SK-N-MC (cell line): ENCODE measurements at regions not wholly inside any gene's neighbourhood (a gene's known extent, or its start where the extent isn't known, plus 50 kb on each side); places are given as distances from the start of the nearest gene placed in this dataset.

Experiments
- DNase-seq: peaks from one replicate; pipeline ENCODE4 v3.0.0-alpha.2; 2011; ENCODE audit warnings: low read depth, low spot score
- H3K27ac ChIP-seq: fragments of 200-600 bp; sonication (generic); 2 replicates; pipeline ENCODE4 v1.5.1; 2016; ENCODE audit warnings: mixed run types
- H3K36me3 ChIP-seq: fragments of 200-600 bp; sonication (generic); 2 replicates; pipeline ENCODE4 v1.6.1; 2017; ENCODE audit warnings: antibody characterized with exemption, low read length, mixed read lengths; ENCODE audit not compliant: insufficient read depth
- H3K4me3 ChIP-seq: fragments of 200-600 bp; sonication (generic); 2 replicates; pipeline ENCODE4 v1.5.1; 2016
- H3K9ac ChIP-seq: fragments of 200-600 bp; sonication (generic); 2 replicates; pipeline ENCODE4 v1.8.0; 2017; ENCODE audit warnings: mixed run types, mixed read lengths; ENCODE audit not compliant: insufficient read length
- H3K9me3 ChIP-seq: fragments of 200-600 bp; sonication (generic); 2 replicates; pipeline ENCODE4 v1.6.1; 2017; ENCODE audit warnings: low read depth, mild to moderate bottlenecking, antibody characterized with exemption, low read length, moderate library complexity, mixed read lengths
- EZH2 ChIP-seq: fragments of 200-600 bp; sonication (generic); IDR thresholded peaks from one replicate; pipeline ENCODE4 v1.6.1; 2017; ENCODE audit warnings: antibody characterized with exemption
- FOXP2 ChIP-seq: optimal IDR thresholded peaks from 2 replicates; pipeline ENCODE3; 2011; ENCODE audit warnings: mild to moderate bottlenecking, moderate library complexity; ENCODE audit not compliant: insufficient read depth; ENCODE audit errors: extremely low read length, control extremely low read depth
- POLR2AphosphoS5 ChIP-seq: IDR thresholded peaks from 2 replicates; pipeline ENCODE4 v1.6.1; 2012; ENCODE audit warnings: mild to moderate bottlenecking, low read depth, low read length, borderline replicate concordance

- DNase-seq: no peak
- no peak overlapping the region for H3K9ac ChIP-seq
- H3K4me3 ChIP-seq: no peak overlapping the region
- no peaks in the 10 kb centered on the region for H3K9me3 ChIP-seq
- H3K36me3 ChIP-seq: no peaks in the 10 kb centered on the region
- H3K27ac ChIP-seq: no peak overlapping the region
- no peak for TF ChIP-seq EZH2
- TF ChIP-seq FOXP2: no peak
- TF ChIP-seq POLR2AphosphoS5: no peak
Measured at GRCh38 chr14:38129192-38129591, 78.5 kb upstream of the SSTR1 start.

GRCh38 chr14:38129705-38130104 lies 78.0 kb upstream of the SSTR1 start:
- Histone ChIP-seq H3K9me3 (no peaks in the 10 kb centered on the region), H3K9ac (no peak overlapping the region), H3K27ac (no peak overlapping the region), H3K36me3 (no peaks in the 10 kb centered on the region), H3K4me3 (no peak overlapping the region)
- no peak for TF ChIP-seq EZH2
- TF ChIP-seq FOXP2: no peak
- no peak for TF ChIP-seq POLR2AphosphoS5
- DNase-seq: no peak

GRCh38 chr14:38134416-38135030 lies 73.2 kb upstream of the SSTR1 start:
- no peak for DNase-seq

GRCh38 chr14:38135106-38135867 lies 72.4 kb upstream of the SSTR1 start:
- H3K27ac ChIP-seq: no peak overlapping the region
- H3K9ac ChIP-seq: no peak overlapping the region
- TF ChIP-seq FOXP2 (no peak), POLR2AphosphoS5 (no peak), EZH2 (no peak)
- no peaks in the 10 kb centered on the region for H3K9me3 ChIP-seq
- H3K4me3 ChIP-seq: no peak overlapping the region
- H3K36me3 ChIP-seq: no peaks in the 10 kb centered on the region
- DNase-seq: no peak

More at GRCh38 chr14:38134416-38135030, 73.2 kb upstream of the SSTR1 start:
- Histone ChIP-seq H3K9ac (no peak overlapping the region), H3K27ac (no peak overlapping the region), H3K36me3 (no peaks in the 10 kb centered on the region), H3K9me3 (no peaks in the 10 kb centered on the region), H3K4me3 (no peak overlapping the region)
- TF ChIP-seq FOXP2 (no peak), EZH2 (no peak), POLR2AphosphoS5 (no peak)

- no peak for DNase-seq
- TF ChIP-seq POLR2AphosphoS5: no peak
- TF ChIP-seq FOXP2: no peak
- no peak for TF ChIP-seq EZH2
- H3K9me3 ChIP-seq: no peaks in the 10 kb centered on the region
Measured at GRCh38 chr14:38137005-38137404, 70.7 kb upstream of the SSTR1 start.

GRCh38 chr14:38138473-38139138 lies 69.1 kb upstream of the SSTR1 start:
- DNase-seq: no peak
- no peaks in the 10 kb centered on the region for H3K9me3 ChIP-seq
- TF ChIP-seq EZH2 (no peak), POLR2AphosphoS5 (no peak), FOXP2 (no peak)
- H3K4me3 ChIP-seq: no peak overlapping the region
- H3K36me3 ChIP-seq: no peaks in the 10 kb centered on the region
- no peak overlapping the region for H3K27ac ChIP-seq
- H3K9ac ChIP-seq: no peak overlapping the region

More at GRCh38 chr14:38137005-38137404, 70.7 kb upstream of the SSTR1 start:
- no peak overlapping the region for H3K27ac ChIP-seq
- no peaks in the 10 kb centered on the region for H3K36me3 ChIP-seq
- no peak overlapping the region for H3K9ac ChIP-seq
- no peak overlapping the region for H3K4me3 ChIP-seq

- no peaks in the 10 kb centered on the region for H3K9me3 ChIP-seq
- TF ChIP-seq FOXP2 (no peak), EZH2 (no peak), POLR2AphosphoS5 (no peak)
- no peak overlapping the region for H3K9ac ChIP-seq
- no peak for DNase-seq
- H3K4me3 ChIP-seq: no peak overlapping the region
- no peak overlapping the region for H3K27ac ChIP-seq
- H3K36me3 ChIP-seq: no peaks in the 10 kb centered on the region
Measured at GRCh38 chr14:38139926-38140325, 67.8 kb upstream of the SSTR1 start.

GRCh38 chr14:38143170-38143569 lies 64.5 kb upstream of the SSTR1 start:
- peak overlapping the region; percentile 73 for H3K4me3 ChIP-seq
- no peaks in the 10 kb centered on the region for H3K9me3 ChIP-seq
- peak; percentile 40 for DNase-seq
- no peak for TF ChIP-seq POLR2AphosphoS5
- no peak for TF ChIP-seq EZH2
- TF ChIP-seq FOXP2: no peak
- no peaks in the 10 kb centered on the region for H3K36me3 ChIP-seq
- peak overlapping the region; percentile 56 for H3K9ac ChIP-seq
- peak overlapping the region; percentile 90 for H3K27ac ChIP-seq
